BE2C (cell line): ENCODE measurements at regions not wholly inside any gene's neighbourhood (a gene's known extent, or its start where the extent isn't known, plus 50 kb on each side); places are given as distances from the start of the nearest gene placed in this dataset.

Experiments
- DNase-seq: peaks from one replicate; pipeline ENCODE4 v3.0.0-alpha.2; 2020
- H3K27me3 ChIP-seq: fragments of 250-450 bp; sonication (Bioruptor Pico); 2 replicates; pipeline ENCODE4 v1.5.1; 2020; ENCODE audit warnings: mild to moderate bottlenecking
- H3K36me3 ChIP-seq: fragments of 250-450 bp; sonication (Bioruptor Pico); 2 replicates; pipeline ENCODE4 v1.5.1; 2020; ENCODE audit warnings: mild to moderate bottlenecking
- H3K4me1 ChIP-seq: fragments of 250-450 bp; sonication (Bioruptor Pico); 2 replicates; pipeline ENCODE4 v1.5.1; 2020
- H3K4me3 ChIP-seq: 2 replicates; pipeline ENCODE4 v1.5.1; 2011; ENCODE audit warnings: low read depth, low read length
- H3K9me3 ChIP-seq: fragments of 250-450 bp; sonication (Bioruptor Pico); 2 replicates; pipeline ENCODE4 v1.5.1; 2020
- TF ChIP-seq, protein P1 (sequence below): IDR thresholded peaks from 2 replicates; pipeline ENCODE4 v1.5.1; 2012; ENCODE audit warnings: mild to moderate bottlenecking, low read depth, low read length

GRCh38 chr1:234980291-234980644 lies 148.4 kb downstream of the TOMM20 start:
- H3K4me1 ChIP-seq, result peaks cover 34% of the 10 kb centered on the region
- H3K4me3 ChIP-seq, result no peak overlapping the region
- TF ChIP-seq, protein P1, sequence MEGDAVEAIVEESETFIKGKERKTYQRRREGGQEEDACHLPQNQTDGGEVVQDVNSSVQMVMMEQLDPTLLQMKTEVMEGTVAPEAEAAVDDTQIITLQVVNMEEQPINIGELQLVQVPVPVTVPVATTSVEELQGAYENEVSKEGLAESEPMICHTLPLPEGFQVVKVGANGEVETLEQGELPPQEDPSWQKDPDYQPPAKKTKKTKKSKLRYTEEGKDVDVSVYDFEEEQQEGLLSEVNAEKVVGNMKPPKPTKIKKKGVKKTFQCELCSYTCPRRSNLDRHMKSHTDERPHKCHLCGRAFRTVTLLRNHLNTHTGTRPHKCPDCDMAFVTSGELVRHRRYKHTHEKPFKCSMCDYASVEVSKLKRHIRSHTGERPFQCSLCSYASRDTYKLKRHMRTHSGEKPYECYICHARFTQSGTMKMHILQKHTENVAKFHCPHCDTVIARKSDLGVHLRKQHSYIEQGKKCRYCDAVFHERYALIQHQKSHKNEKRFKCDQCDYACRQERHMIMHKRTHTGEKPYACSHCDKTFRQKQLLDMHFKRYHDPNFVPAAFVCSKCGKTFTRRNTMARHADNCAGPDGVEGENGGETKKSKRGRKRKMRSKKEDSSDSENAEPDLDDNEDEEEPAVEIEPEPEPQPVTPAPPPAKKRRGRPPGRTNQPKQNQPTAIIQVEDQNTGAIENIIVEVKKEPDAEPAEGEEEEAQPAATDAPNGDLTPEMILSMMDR, result no peak
- DNase-seq, result no peak
- H3K36me3 ChIP-seq, result no peaks in the 10 kb centered on the region
- H3K27me3 ChIP-seq, result no peaks in the 10 kb centered on the region
- no peaks in the 10 kb centered on the region for H3K9me3 ChIP-seq

- TF ChIP-seq, protein P1, result no peak
- H3K4me1 ChIP-seq, result peaks cover 39% of the 10 kb centered on the region
- no peaks in the 10 kb centered on the region for H3K36me3 ChIP-seq
- H3K27me3 ChIP-seq, result no peaks in the 10 kb centered on the region
- no peak overlapping the region for H3K4me3 ChIP-seq
- no peaks in the 10 kb centered on the region for H3K9me3 ChIP-seq
- no peak for DNase-seq
Measured at GRCh38 chr1:234979296-234980279, 149.0 kb downstream of the TOMM20 start.

GRCh38 chr1:234978397-234979295 lies 150.0 kb downstream of the TOMM20 start:
- Histone ChIP-seq H3K36me3 (no peaks in the 10 kb centered on the region), H3K4me1 (peaks cover 44% of the 10 kb centered on the region), H3K4me3 (no peak overlapping the region), H3K27me3 (no peaks in the 10 kb centered on the region), H3K9me3 (no peaks in the 10 kb centered on the region)
- peak; percentile 56 for DNase-seq
- TF ChIP-seq, protein P1, result peak; percentile 42

DNA sequence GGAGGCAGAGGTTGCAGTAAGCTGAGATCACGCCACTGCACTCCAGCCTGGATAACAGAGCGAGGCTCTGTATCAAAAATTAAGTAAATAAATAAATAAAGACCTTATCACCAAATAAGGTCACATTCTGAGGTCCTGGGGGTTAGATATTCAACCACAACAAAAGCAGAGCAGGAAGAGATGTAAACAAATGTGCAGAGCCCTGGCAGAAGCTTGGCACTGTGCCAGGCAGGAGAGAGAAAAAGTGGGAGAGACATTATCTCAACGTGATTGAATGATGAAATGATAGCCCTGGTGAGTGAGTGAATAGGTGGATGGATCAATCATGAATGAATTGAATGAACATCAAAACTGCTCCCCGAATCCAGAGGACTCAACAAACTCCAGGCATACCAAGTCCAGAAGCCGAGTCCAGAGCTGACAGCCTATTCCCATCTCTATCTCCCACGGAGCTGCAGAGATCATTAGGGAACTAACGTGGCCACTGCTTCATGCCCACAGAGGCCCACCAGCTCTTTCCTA lies 150.7 kb downstream of the TOMM20 start:
- TF ChIP-seq, protein P1, result no peak
- no peaks in the 10 kb centered on the region for H3K9me3 ChIP-seq
- no peaks in the 10 kb centered on the region for H3K27me3 ChIP-seq
- peak; percentile 57 for DNase-seq
- H3K36me3 ChIP-seq, result no peaks in the 10 kb centered on the region
- peaks cover 44% of the 10 kb centered on the region for H3K4me1 ChIP-seq
- H3K4me3 ChIP-seq, result no peak overlapping the region

DNA sequence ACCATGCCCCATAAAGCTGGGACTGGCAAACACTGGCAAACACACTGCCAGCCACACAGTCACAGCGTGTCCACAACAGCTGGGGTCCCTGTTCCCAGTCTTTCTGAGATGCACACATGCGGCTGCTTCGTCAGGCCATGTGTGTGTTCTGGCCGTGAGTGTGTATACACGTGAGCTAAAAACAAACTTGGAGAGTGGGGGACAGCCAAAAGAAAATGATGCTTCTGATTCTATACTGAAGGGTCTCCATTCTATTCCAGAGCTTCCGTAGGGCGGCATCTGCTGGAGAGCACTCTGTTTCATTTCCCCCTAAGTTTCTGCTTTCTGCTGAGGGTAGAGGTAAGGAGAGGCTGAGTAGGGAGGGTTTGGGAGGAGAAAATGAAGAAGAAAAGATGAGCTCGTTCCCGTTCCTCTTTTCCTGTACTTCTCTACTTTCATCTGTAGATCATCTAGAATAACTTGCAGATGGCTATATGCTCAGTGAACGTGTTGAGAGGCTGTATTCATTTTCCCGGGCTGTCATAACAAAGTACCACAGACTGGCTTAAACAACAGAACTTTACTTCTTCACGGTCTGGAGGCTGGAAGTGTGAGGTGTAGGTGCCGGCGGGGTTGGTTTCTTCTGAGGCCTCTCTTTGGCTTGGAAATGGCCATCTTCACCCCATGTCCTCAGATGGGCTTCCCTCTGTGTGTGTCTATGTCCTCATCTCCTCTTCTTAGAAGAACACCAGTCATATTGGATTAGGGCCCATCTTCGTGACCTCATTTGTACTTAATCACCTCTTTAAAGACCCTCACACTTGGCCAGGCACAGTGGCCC lies 151.6 kb downstream of the TOMM20 start:
- H3K4me3 ChIP-seq, result no peak overlapping the region
- H3K4me1 ChIP-seq, result peaks cover 44% of the 10 kb centered on the region

More for the DNA sequence above, 151.6 kb downstream of the TOMM20 start:
- Histone ChIP-seq H3K27me3 (no peaks in the 10 kb centered on the region), H3K9me3 (no peaks in the 10 kb centered on the region), H3K36me3 (no peaks in the 10 kb centered on the region)
- TF ChIP-seq, protein P1, result no peak
- no peak for DNase-seq
